ENCODE measurements at regions not wholly inside any gene's neighbourhood (a gene's known extent, or its start where the extent isn't known, plus 50 kb on each side); places are given as distances from the start of the nearest gene placed in this dataset.

- Histone ChIP-seq H3K9me3 (ENCODE audit: control insufficient read depth, insufficient read depth, low read length) (no peaks in the 10 kb centered on the region; the same call in none of the 2 replicates), H2BK120ac (ENCODE audit: low read depth, low read length) (no peak overlapping the region), H4K20me1 (ENCODE audit: insufficient read depth, low read length) (no peaks in the 10 kb centered on the region), H3K4me2 (ENCODE audit: low read depth, low read length) (no peak overlapping the region), H2BK15ac (ENCODE audit: low read depth, low read length) (no peak overlapping the region), H2AK5ac (ENCODE audit: low read depth, low read length) (no peak overlapping the region), H2BK20ac (ENCODE audit: low read depth, low read length) (no peak overlapping the region), H3K4me1 (ENCODE audit: control insufficient read depth, insufficient read depth, low read length) (no peaks in the 10 kb centered on the region), H3K4ac (ENCODE audit: low read depth, low read length) (no peak overlapping the region), H4K91ac (ENCODE audit: insufficient read depth, low read depth, low read length) (no peak overlapping the region), H3K36me3 (ENCODE audit: control insufficient read depth, insufficient read depth, low read length) (no peaks in the 10 kb centered on the region), H3K23ac (ENCODE audit: low read depth, low read length) (no peak overlapping the region), H3K79me1 (ENCODE audit: low read depth in 1 of 2, low read length in 2 of 2) (no peaks in the 10 kb centered on the region), H3K9me1 (ENCODE audit: insufficient read depth, low read length) (no peaks in the 10 kb centered on the region), H3K56ac (ENCODE audit: extremely low read depth, insufficient read depth, low read length) (no peak overlapping the region), H3K14ac (replicated peaks; ENCODE audit: low read depth, low read length) (no peak overlapping the region), H2AFZ (replicated peaks; ENCODE audit: low read length, poor library complexity) (no peak overlapping the region), H3K27ac (ENCODE audit: insufficient read depth, low read length) (no peak overlapping the region), H3K18ac (ENCODE audit: low read depth, low read length) (no peak overlapping the region), H3K4me3 (ENCODE audit: insufficient read depth, low read depth, low read length) (no peak overlapping the region), H3K27me3 (ENCODE audit: control insufficient read depth, insufficient read depth, low read length) (no peaks in the 10 kb centered on the region), H3K9ac (ENCODE audit: low read depth, low read length) (no peak overlapping the region), H2BK5ac (ENCODE audit: low read depth, low read length, poor library complexity, severe bottlenecking) (no peak overlapping the region), H4K8ac (ENCODE audit: low read depth in 2 of 2, low read length in 2 of 2) (no peak overlapping the region), H4K5ac (ENCODE audit: low read depth, low read length) (no peak overlapping the region), H2AK9ac (replicated peaks; ENCODE audit: low read depth, low read length, poor library complexity) (no peak overlapping the region)
- intact Hi-C loops (cut with micrococcal nuclease) = no loop called here
- DNase-seq (no peak), ATAC-seq (ENCODE audit: low read depth) (no peak)
- TF ChIP-seq RAD21 (IDR thresholded peaks at IDR 0.05; ENCODE audit: low read length) (no peak), CTCF (conservative IDR thresholded peaks at IDR 0.05; ENCODE audit: low read depth, low read length) (no peak), SMC3 (IDR thresholded peaks at IDR 0.05; ENCODE audit: low read depth, low read length) (no peak), POLR2A (IDR thresholded peaks at IDR 0.05; ENCODE audit: low read depth, low read length) (no peak), RCOR1 (IDR thresholded peaks at IDR 0.05; ENCODE audit: insufficient replicate concordance, low read length) (no peak), MAZ (IDR thresholded peaks at IDR 0.05; ENCODE audit: borderline replicate concordance, low read depth, low read length) (no peak), RFX5 (IDR thresholded peaks at IDR 0.05; ENCODE audit: low read depth, low read length) (no peak), NFE2L2 (IDR thresholded peaks at IDR 0.05; ENCODE audit: low read depth, low read length) (no peak), MXI1 (IDR thresholded peaks at IDR 0.05; ENCODE audit: borderline replicate concordance, low read depth, low read length) (no peak)
- TF ChIP-seq, protein P1, sequence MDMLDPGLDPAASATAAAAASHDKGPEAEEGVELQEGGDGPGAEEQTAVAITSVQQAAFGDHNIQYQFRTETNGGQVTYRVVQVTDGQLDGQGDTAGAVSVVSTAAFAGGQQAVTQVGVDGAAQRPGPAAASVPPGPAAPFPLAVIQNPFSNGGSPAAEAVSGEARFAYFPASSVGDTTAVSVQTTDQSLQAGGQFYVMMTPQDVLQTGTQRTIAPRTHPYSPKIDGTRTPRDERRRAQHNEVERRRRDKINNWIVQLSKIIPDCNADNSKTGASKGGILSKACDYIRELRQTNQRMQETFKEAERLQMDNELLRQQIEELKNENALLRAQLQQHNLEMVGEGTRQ (IDR thresholded peaks at IDR 0.05; ENCODE audit: low read depth, low read length) = no peak
- BruUV-seq (replicated peaks) = no TSS peak
- dilution Hi-C loops (cut with HindIII; ENCODE audit: low sequenced_read_pairs, unreplicated experiment) = no loop called here
- ChIA-PET POLR2A (ENCODE audit: unreplicated experiment) (no interaction called here), CTCF (no interaction called here)
- WGBS, 2 experiments (ENCODE audit: extremely low coverage in 2 of 2, insufficient read length in 1 of 2) = no CpG with 5 or more reads among the region's 3 CpGs
- in situ Hi-C loops (cut with MboI; ENCODE audit: low sequenced_read_pairs) = no loop called here
These were observed 323.4 kb downstream of the CDC14C start for GRCh38 chr7:49247759-49248158.

All from IMR-90 (cell line).